Mesenchymal stem cell (in vitro differentiated cells and primary cell): ENCODE measurements at regions not wholly inside any gene's neighbourhood (a gene's known extent, or its start where the extent isn't known, plus 50 kb on each side); places are given as distances from the start of the nearest gene placed in this dataset.
"Not testable (repeated sequence)": the region's sequence is repeated elsewhere in the genome, so short reads cannot be mapped to it uniquely, and the experiment has no call there.

ENCODE experiments used
- DNase-seq: peaks from one replicate; pipeline ENCODE4 v3.0.0-alpha.2; 2013
- H2AFZ ChIP-seq: one replicate; pipeline ENCODE4 v1.6.1; 2013; ENCODE audit warnings: low read depth, mild to moderate bottlenecking, control low read depth, inconsistent platforms, low read length, moderate library complexity
- H2AK5ac ChIP-seq: 2 replicates; pipeline ENCODE4 v1.6.1; 2013; ENCODE audit warnings: low read length, moderate library complexity, mild to moderate bottlenecking, inconsistent platforms; ENCODE audit not compliant: severe bottlenecking
- H2BK120ac ChIP-seq: one replicate; pipeline ENCODE4 v1.6.1; 2013; ENCODE audit warnings: low read depth, mild to moderate bottlenecking, inconsistent platforms, low read length, moderate library complexity
- H2BK12ac ChIP-seq, 2 experiments: one replicate each; pipeline ENCODE4 v1.6.1; 2013; ENCODE audit warnings: inconsistent platforms in 2 of 2, low read length in 2 of 2, mild to moderate bottlenecking in 2 of 2, moderate library complexity in 2 of 2, control low read depth in 1 of 2
- H2BK15ac ChIP-seq: one replicate; pipeline ENCODE4 v1.6.1; 2013; ENCODE audit warnings: mild to moderate bottlenecking, low read depth, inconsistent platforms; ENCODE audit not compliant: poor library complexity, severe bottlenecking
- H2BK5ac ChIP-seq: 2 replicates; pipeline ENCODE4 v1.6.1; 2013; ENCODE audit warnings: low read depth, mild to moderate bottlenecking, low read length, control low read depth, inconsistent platforms; ENCODE audit not compliant: poor library complexity, severe bottlenecking
- H3K14ac ChIP-seq, 2 experiments: one replicate each; pipeline ENCODE4 v1.6.1; 2013; ENCODE audit warnings: inconsistent platforms in 2 of 2, low read length in 2 of 2, control low read depth in 1 of 2, mild to moderate bottlenecking in 1 of 2, moderate library complexity in 1 of 2
- H3K18ac ChIP-seq, 2 experiments: one replicate each; pipeline ENCODE4 v1.6.1; 2013; ENCODE audit warnings: inconsistent platforms in 2 of 2, low read length in 2 of 2, control low read depth in 1 of 2, low read depth in 1 of 2, mild to moderate bottlenecking in 1 of 2
- H3K23ac ChIP-seq, 2 experiments: one replicate each; pipeline ENCODE4 v1.6.1; 2013; ENCODE audit warnings: inconsistent platforms in 2 of 2, low read length in 2 of 2, mild to moderate bottlenecking in 2 of 2, moderate library complexity in 2 of 2, control low read depth in 1 of 2
- H3K27ac ChIP-seq: 2 replicates; pipeline ENCODE4 v1.5.1; 2013; ENCODE audit warnings: mild to moderate bottlenecking, moderate library complexity, low read length, control low read depth, inconsistent platforms; ENCODE audit not compliant: poor library complexity, severe bottlenecking
- H3K27me3 ChIP-seq, 2 experiments: 2 replicates each; pipeline versions ENCODE4 v1.6.1 to v1.7.0; 2013; ENCODE audit warnings: low read length in 2 of 2, mild to moderate bottlenecking in 2 of 2, moderate library complexity in 2 of 2, control low read depth in 1 of 2, inconsistent platforms in 1 of 2; ENCODE audit not compliant: control insufficient read depth in 1 of 2, insufficient read depth in 1 of 2
- H3K36me3 ChIP-seq, 2 experiments: 2 replicates each; pipeline versions ENCODE4 v1.6.1 to v1.7.0; 2013; ENCODE audit warnings: low read length in 2 of 2, control low read depth in 1 of 2, inconsistent platforms in 1 of 2, low read depth in 1 of 2, mild to moderate bottlenecking in 1 of 2; ENCODE audit not compliant: insufficient read depth in 2 of 2, control insufficient read depth in 1 of 2
- H3K4ac ChIP-seq, 2 experiments: one replicate each; pipeline ENCODE4 v1.6.1; 2013; ENCODE audit warnings: inconsistent platforms in 2 of 2, low read length in 2 of 2, mild to moderate bottlenecking in 2 of 2, moderate library complexity in 2 of 2, control low read depth in 1 of 2, low read depth in 1 of 2
- H3K4me1 ChIP-seq: 2 replicates; pipeline ENCODE4 v1.6.1; 2013; ENCODE audit warnings: low read depth, low read length, control low read depth; ENCODE audit not compliant: control insufficient read depth, insufficient read depth
- H3K4me2 ChIP-seq: 2 replicates; pipeline ENCODE4 v1.6.1; 2013; ENCODE audit warnings: low read length, mild to moderate bottlenecking, inconsistent platforms; ENCODE audit not compliant: poor library complexity, severe bottlenecking
- H3K4me3 ChIP-seq, 2 experiments: 2 replicates each; pipeline versions ENCODE4 v1.5.1 to v1.7.0; 2013; ENCODE audit warnings: low read length in 2 of 2, mild to moderate bottlenecking in 2 of 2, control low read depth in 1 of 2, low read depth in 1 of 2; ENCODE audit not compliant: insufficient read depth in 1 of 2
- H3K79me1 ChIP-seq: replicated peaks from 2 replicates; pipeline ENCODE4 v1.6.1; 2013; ENCODE audit warnings: mild to moderate bottlenecking, control low read depth, low read length, inconsistent platforms; ENCODE audit not compliant: poor library complexity, severe bottlenecking
- H3K9ac ChIP-seq: 2 replicates; pipeline ENCODE4 v1.7.0; 2013; ENCODE audit warnings: mild to moderate bottlenecking, low read length, moderate library complexity
- H3K9me3 ChIP-seq: 2 replicates; pipeline ENCODE4 v1.7.0; 2013; ENCODE audit warnings: mild to moderate bottlenecking, low read length; ENCODE audit not compliant: control insufficient read depth
- H4K8ac ChIP-seq: one replicate; pipeline ENCODE4 v1.6.1; 2013; ENCODE audit warnings: inconsistent platforms, mild to moderate bottlenecking, low read length, moderate library complexity
- H4K91ac ChIP-seq: one replicate; pipeline ENCODE4 v1.6.1; 2013; ENCODE audit warnings: mild to moderate bottlenecking, low read length, inconsistent platforms
- WGBS: methylation state at CpG from one replicate; pipeline ENCODE4 v1.1.7; 2013; ENCODE audit warnings: mixed read lengths; 5-methylcytosine and 5-hydroxymethylcytosine counted together

GRCh38 chr15:92800013-92800412 lies 100.1 kb upstream of the CHD2 start:
- H3K14ac ChIP-seq = no peak overlapping the region
- DNase-seq = no peak
- peak overlapping the region in 1 of 2 experiments; percentile 28 for H2BK12ac ChIP-seq
- no peak overlapping the region for H3K9ac ChIP-seq
- peak overlapping the region in 1 of 2 experiments; percentile 42 for H3K18ac ChIP-seq
- no peak overlapping the region for H4K91ac ChIP-seq
- H3K27ac ChIP-seq = no peak overlapping the region
- no peak overlapping the region for H2BK15ac ChIP-seq
- 100% methylated on average over 1 of the region's 2 CpGs for WGBS
- H3K4me1 ChIP-seq = peaks cover 9% of the 10 kb centered on the region
- H2BK120ac ChIP-seq = no peak overlapping the region
- H3K27me3 ChIP-seq = no peaks in the 10 kb centered on the region
- no peaks in the 10 kb centered on the region for H3K9me3 ChIP-seq
- no peak overlapping the region for H3K4me2 ChIP-seq
- H3K36me3 ChIP-seq = no peaks in the 10 kb centered on the region
- H2AK5ac ChIP-seq = no peak overlapping the region
- no peak overlapping the region for H2AFZ ChIP-seq
- no peak overlapping the region for H3K4ac ChIP-seq
- no peak overlapping the region for H4K8ac ChIP-seq
- H3K23ac ChIP-seq = no peak overlapping the region
- H3K79me1 ChIP-seq = peaks cover 4% of the 10 kb centered on the region
- no peak overlapping the region for H2BK5ac ChIP-seq
- H3K4me3 ChIP-seq = no peak overlapping the region

GRCh38 chr15:92800416-92801055 lies 99.6 kb upstream of the CHD2 start:
- H2BK12ac ChIP-seq, H2BK120ac ChIP-seq, H3K27ac ChIP-seq, H3K4me3 ChIP-seq, H3K14ac ChIP-seq, H3K4me2 ChIP-seq, H2AFZ ChIP-seq, H2AK5ac ChIP-seq, H4K91ac ChIP-seq, H2BK5ac ChIP-seq, DNase-seq, H3K36me3 ChIP-seq, H3K79me1 ChIP-seq, H3K4me1 ChIP-seq, H4K8ac ChIP-seq, H3K9me3 ChIP-seq, H3K4ac ChIP-seq, H3K23ac ChIP-seq, H3K27me3 ChIP-seq: not testable (repeated sequence)
- Histone ChIP-seq H2BK15ac (peak overlapping the region; percentile 48), H3K18ac (peak overlapping the region; percentile 15 to 54), H3K9ac (peak overlapping the region; percentile 93)
- 96% methylated on average over 10 of the region's 12 CpGs for whole genome bisulfite sequencing

- H3K4me2 ChIP-seq, H3K36me3 ChIP-seq, H3K27me3 ChIP-seq, H3K79me1 ChIP-seq, H3K9me3 ChIP-seq, H2BK15ac ChIP-seq, H2BK5ac ChIP-seq, H3K4me1 ChIP-seq, H3K14ac ChIP-seq, H3K23ac ChIP-seq: not testable (repeated sequence)
- Histone ChIP-seq H2BK12ac (peak overlapping the region; percentile 46 to 97), H3K18ac (peak overlapping the region; percentile 90 to 92), H2AK5ac (peak overlapping the region; percentile 76), H2AFZ (peak overlapping the region; percentile 8), H4K91ac (peak overlapping the region; percentile 99), H3K4ac (peak overlapping the region; percentile 15 to 88), H4K8ac (peak overlapping the region; percentile 100), H2BK120ac (peak overlapping the region; percentile 74), H3K9ac (peak overlapping the region; percentile 93), H3K27ac (peak overlapping the region; percentile 42), H3K4me3 (peak overlapping the region in 1 of 2 experiments; percentile 64)
- 51% methylated on average over 13 of the region's 13 CpGs for WGBS
- peak; percentile 90 for DNase-seq
Measured at GRCh38 chr15:92801056-92801773, 98.9 kb upstream of the CHD2 start.

GRCh38 chr15:92801774-92802464 lies 98.2 kb upstream of the CHD2 start:
- Histone ChIP-seq H4K8ac (peak overlapping the region; percentile 100), H2AFZ (peak overlapping the region; percentile 8), H3K9me3 (no peaks in the 10 kb centered on the region), H3K18ac (peak overlapping the region; percentile 91 to 92), H2BK12ac (peak overlapping the region; percentile 49 to 97), H2BK5ac (no peak overlapping the region), H3K79me1 (peaks cover 7% of the 10 kb centered on the region), H3K4me2 (no peak overlapping the region), H3K27ac (peak overlapping the region; percentile 42), H3K27me3 (no peaks in the 10 kb centered on the region), H2BK15ac (peak overlapping the region; percentile 67), H3K4me3 (peak overlapping the region in 1 of 2 experiments; percentile 64), H3K9ac (peak overlapping the region; percentile 93), H3K4ac (peak overlapping the region; percentile 99 to 100), H3K36me3 (no peaks in the 10 kb centered on the region), H3K23ac (no peak overlapping the region), H2BK120ac (peak overlapping the region; percentile 89), H2AK5ac (peak overlapping the region; percentile 99), H3K4me1 (peaks cover 10% of the 10 kb centered on the region), H4K91ac (peak overlapping the region; percentile 99), H3K14ac (peak overlapping the region in 1 of 2 experiments; percentile 80)
- 28% methylated on average over 3 of the region's 5 CpGs for WGBS
- peak; percentile 94 for DNase-seq
